ENCODE measurements at regions not wholly inside any gene's neighbourhood (a gene's known extent, or its start where the extent isn't known, plus 50 kb on each side); places are given as distances from the start of the nearest gene placed in this dataset.

GRCh38 chr6:153621491-153621890, 417.5 kb upstream of the OPRM1 start:
- TF ChIP-seq CTCF (IDR thresholded peaks at IDR 0.05; ENCODE audit: poor library complexity, severe bottlenecking) (no peak), TAF1 (IDR thresholded peaks at IDR 0.05; ENCODE audit: low read depth) (no peak), EZH2 (IDR thresholded peaks at IDR 0.05; ENCODE audit: borderline replicate concordance, insufficient read depth, low read length, poor library complexity, severe bottlenecking) (no peak), RAD21 (conservative IDR thresholded peaks at IDR 0.05) (no peak), EP300 (conservative IDR thresholded peaks at IDR 0.05; ENCODE audit: poor library complexity, severe bottlenecking) (no peak), POLR2AphosphoS5 (IDR thresholded peaks at IDR 0.05) (no peak)

All from neural cell (in vitro differentiated cells).